Muscle of back (tissue), 3 donors: ENCODE measurements at regions not wholly inside any gene's neighbourhood (a gene's known extent, or its start where the extent isn't known, plus 50 kb on each side); places are given as distances from the start of the nearest gene placed in this dataset.
"Not testable (repeated sequence)": the region's sequence is repeated elsewhere in the genome, so short reads cannot be mapped to it uniquely, and the experiment has no call there.

Experiments
- DNase-seq, 3 donors: peaks; one replicate each; pipeline versions ENCODE4 v3.0.0 to v3.0.0-alpha.2; 2013

DNA sequence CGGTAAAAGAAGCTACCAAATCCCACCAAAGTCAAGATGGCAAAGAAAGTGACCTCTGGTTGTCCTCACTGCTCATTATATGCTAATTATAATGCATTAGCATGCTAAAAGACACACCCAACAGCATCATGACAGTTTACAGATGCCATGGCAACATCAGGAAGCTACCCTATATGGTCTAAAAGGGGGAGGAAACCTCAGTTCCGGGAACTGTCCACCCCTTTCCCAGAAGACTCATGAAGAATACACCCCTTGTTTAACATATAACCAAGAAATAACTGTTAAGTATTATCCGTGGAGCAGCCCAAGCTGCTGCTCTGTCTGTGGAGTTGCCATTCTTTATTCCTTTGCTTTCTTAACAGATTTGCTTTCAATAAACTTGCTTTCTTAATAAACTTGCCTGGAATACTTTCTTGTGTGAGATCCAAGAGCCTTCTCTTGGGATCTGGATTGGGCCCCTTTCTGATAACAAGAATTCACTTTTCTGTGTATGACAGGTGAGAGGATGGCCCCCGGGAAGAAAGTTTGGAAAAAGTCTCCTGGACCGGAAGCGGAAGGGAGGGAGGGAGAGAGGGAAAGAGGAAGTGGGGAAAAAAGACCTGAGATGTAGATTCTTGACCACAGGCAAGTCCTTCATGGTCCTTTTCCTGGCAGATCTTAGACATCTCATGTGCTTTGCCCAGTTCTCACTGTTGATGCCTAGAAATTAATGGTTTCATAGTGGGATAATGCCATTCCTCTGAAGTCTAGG lies 146.7 kb upstream of the ID4 start:
- no peak for DNase-seq

DNA sequence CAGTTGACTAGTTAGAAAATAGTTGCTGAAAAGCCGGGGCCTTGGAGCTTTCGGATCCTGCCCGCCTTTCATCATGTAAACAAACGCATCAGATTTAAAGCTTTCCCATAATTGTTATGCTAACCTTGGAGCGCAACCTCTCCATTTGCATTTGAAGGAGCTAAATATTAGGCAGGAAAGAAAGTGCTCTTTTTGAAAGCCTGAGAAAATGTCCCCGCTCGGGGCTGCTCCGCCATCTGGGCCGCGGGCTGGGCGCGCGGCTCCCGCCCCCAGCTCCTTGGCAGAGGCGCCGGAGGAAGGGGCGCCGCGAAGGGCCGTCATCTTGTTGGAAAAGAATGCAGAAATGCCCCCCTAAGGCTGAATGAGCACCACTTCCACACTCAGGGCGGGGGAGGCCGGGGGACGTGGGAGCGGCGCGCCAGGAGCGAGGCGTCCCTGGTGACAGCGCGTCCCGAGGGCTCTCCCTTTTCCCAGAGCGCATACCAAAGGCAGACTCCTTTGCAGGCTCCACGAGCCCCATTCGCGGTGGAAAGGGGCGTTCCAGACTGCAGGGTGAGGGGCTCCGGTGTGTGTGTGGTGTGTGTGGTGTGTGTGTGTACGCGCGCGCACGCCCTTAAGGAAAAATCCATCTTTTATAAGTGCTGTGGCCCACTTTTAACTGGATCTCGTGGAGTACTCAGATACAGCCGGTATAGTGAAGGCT lies 145.6 kb upstream of the ID4 start:
- peak in 2 of 3 donors; percentile 12 to 55 for DNase-seq

DNA sequence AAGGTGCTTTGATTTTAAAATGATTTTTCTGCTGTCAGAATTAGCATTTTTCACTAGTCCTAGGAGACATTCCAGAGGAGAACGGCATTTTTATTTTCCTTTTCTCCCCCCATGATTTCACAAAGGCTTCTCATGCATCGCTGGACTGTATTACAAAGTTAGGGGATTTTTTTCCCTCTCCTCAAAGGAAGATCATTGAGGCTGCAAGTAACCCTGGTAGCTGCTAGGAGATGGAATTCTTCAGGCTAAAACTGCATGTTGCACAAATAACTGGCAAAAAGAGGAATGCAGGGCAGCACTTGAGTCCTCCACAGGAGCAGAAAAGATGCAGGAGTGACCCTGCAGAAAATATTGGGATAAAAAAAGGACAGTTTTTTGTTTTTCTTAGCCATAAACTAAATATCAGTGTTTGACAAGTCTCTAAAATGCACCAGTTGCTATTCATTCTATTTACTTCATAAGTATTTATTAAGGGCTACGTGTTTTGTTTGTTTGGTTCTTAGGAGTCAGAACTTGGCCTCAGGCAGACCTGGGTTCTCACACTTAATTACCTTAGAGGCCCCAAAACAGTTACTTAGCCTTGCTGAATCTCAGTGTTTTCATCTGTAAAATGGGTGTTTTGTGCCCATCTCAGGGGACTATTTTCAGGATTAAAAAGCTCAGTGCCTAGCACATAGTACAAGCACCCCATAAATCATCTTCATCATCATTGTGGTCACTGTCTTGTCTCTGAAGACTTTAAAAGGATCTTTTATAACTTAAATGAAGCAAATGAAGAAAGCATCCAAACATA lies 144.5 kb upstream of the ID4 start:
- DNase-seq: no peak

DNA sequence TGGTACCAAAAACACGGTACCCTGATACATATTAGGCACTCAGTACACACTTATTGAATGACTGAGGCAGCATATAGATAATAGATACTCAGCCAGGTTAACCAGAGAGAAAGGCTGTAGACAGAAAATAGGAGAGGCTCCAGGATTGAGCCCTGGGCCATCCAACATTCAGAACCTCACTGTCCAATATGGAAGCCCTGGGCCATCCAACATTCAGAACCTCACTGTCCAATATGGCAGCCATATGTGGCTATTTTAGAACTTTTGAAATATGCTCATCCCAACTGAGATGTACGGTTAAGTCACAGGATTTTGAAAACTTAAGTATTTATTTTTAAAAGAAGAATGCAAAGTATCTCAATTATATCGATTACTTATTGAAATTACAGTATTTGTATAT lies 142.5 kb upstream of the ID4 start:
- DNase-seq: no peak

DNA sequence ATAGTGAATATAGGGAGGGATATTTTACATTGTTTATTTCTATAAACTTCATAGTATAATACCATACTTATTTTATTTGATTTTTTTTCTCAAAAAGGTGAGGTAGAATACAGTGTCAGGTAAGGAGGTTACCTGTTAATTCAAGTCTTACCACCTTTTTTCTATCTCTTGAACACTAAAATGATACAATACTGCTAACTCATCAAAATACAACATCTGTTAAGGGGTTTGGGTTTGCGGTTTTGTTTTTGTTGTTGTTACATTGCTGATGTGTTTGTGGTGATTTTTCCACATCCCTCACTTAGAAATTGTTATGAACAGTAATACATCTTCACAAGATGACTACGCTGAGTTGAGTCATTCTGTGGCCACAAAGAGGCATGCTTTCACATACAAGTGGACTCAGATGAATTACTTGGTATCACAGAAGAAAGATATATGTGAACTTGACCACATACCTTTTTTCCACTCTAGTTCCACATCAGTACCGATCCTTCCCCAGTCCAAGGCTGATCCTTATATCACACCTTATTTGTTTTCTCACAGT lies 139.4 kb upstream of the ID4 start:
- DNase-seq: peak in 1 of 3 donors; percentile 55

DNA sequence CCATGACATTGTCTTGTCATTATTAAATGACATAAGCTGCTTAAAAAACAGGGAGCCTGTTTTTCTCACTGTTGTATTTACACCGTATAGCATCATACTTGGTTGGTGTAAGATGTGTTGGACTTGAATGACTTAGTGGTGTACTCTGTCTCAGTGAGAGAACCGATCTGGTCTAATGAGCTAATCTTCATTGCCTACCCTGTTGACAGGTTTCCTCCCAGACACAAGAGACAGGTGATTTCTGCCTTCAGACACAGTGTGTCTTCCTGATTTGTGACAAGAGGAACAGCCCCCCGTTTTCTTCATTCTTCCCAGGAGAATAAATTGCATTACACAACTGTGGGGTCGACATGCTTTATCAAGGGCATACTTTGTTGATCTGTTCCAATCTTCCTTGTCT lies 137.2 kb upstream of the ID4 start:
- no peak for DNase-seq

DNA sequence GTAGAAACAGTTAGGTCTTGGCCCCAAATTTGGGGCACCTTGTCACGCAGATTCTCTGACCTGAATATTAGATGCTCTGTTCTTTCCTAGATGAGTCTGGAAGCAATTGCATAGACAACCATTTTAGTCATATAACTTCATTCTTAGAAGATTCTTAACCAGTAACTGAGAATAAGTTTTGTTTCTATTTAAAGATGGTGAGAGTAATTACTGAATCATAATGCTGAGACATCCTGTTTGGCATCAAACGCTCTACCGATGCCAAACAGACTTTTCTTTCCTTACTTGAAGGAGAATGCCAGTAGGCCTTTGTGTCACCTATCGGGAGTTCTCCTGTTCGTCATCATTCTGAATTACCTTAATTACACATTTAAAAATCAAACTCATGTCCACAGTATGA lies 131.6 kb upstream of the ID4 start:
- DNase-seq: no peak

DNA sequence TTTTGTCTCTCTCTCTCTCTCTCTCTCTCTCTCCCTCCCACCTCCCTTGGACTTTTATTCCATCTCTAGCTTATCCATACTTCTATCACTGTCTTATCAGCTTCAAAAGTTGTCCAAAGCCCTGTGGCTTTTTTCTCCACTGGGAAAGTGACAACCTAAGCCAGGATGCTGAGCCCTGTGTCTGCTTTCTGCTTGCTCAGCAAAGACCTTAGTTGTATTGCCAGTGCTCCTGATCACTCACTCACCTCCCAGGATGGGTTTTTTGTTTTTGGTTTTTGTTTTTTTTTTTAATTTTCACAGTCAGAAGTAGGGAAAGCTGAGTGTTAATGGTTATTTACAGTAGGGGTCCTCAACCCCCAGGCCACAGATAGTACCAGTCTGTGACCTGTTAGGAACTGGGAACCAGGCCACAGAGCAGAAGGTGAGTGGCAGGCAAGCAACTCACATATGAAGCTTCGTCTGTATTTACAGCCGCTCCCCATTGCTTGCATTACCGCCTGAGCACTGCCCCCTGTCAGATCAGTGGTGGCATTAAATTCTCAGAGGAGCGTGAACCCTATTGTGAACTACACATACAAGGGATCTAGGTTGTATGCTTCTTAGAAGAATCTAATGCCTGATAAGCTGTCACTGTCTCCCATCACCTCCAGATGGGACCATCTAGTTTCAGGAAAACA lies 125.0 kb upstream of the ID4 start:
- no peak for DNase-seq

DNA sequence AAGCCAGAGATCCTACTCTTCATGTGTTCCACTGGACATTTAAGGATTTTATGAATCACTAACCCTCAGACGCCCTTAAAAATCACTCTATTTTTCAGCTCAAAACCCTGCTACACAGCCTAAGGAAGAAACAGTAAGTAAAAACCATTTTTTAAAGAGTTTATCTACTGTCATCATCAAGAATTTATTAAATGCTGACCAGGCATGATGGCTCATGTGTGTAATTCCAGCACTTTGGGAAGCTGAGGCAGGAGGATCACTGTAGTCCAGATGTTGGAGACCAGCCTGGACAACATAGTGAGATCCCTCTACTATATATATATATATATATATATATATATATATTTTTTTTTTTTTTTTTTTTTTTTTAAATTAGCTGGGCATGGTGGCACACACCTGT lies 124.2 kb upstream of the ID4 start:
- DNase-seq: no peak

DNA sequence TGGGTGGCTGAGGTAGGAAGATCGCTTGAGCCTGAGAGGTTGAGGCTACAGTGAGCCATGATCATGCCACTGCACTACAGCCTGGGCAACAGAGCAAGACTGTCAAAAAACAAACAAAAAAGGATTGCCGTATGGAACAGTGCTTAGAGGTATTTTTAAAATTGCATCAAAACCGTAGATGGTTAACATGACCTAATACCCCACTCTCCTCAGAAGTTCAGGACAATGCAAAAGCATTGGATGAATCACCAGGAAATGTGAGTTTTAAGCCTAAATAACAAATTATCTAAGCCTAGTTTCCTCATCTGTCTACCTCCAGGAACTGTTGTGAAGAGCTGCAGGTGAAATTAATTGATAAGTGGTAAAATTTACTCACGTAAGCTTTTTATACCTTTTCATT lies 123.8 kb upstream of the ID4 start:
- no peak for DNase-seq

DNA sequence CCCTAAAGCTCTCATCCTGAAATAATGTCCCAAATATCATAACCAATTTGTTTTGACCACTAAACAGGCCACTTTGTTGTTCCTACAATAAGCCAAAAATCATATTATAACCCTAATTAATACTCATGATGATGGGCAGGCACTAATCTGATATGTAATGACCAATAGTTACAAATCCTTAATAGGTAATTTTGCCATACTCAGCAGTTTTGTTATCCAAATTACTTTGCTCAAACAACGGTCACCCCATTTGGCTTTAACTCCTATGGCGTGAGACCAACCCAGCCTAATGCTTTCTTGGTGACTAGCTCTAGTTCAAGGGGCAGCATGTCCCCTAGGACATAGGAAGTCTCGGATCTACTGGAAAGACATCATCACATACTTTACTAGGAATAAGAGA lies 123.2 kb upstream of the ID4 start:
- DNase-seq: no peak

DNA sequence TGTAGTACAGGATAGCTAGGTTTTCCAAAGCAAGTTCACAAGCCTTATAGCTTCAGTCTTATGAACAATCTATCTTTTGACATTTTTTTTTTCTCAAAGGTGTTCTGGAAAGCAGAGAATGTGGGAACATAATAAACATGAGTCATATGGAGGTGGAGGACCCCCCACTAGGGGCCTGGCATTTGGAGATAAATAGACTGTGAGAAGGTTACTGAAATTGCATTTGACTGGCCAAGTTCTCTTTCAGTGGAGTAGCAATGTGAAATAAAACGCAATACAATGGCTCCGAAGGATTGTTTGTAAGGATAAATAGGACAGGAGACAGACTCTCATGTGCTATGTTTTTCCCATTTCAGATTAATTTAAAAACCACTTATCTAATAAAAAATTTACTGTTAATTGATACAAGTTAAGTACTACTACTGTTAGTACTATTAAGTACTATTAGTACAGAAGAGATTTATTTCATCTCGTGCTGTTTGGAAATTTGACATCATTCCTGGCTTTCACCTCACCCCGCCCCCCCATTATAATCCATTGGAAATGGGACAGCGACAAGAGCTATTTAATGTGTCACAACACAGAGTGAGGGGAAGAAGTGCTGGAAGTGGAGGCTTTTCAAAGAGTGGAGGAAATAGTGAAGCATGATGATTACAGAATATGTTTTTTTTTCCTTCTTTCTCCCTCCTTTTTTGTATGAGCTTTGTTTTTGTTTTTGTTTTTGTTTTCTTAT lies 122.6 kb upstream of the ID4 start:
- DNase-seq: no peak

DNA sequence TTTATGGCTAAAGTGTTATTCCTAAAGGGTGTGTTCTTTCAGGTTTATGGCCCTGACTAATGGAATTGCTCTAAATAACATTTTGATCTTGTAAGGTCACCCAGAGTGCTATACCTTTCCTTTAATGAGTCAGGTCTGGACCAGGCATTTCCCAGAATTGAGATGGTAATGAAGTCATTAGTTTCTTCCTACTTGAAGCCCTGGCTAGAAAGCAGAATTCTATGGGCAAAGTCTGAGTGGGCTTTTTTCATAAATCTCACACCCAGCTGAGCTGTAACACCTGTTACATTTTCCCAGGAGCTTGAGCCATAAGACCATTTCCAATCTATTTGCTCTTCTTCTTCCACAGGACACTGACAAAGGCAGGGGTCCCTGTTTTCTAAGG lies 122.0 kb upstream of the ID4 start:
- DNase-seq: no peak

DNA sequence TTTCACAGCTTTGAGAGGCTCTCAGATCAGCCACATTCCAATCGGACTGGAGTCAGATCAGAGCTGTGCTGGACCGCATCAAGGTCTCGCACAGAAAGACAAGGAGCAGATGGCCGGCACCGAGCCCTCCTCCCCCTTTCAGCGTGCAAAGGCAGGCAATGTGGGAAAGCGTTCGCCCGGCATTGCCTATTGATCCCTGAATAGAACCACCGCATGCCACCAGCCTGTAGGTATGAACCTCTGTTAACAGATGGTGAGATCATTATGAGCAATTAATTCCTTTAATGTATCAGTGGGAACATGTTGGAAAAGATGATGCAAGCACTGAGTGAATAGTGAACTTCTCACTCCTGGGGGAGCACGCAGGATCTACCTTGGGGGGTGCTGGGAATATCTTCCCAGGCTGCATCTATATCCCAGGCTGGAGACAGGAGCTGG lies 117.5 kb upstream of the ID4 start:
- peak; percentile 3 to 28 (median 23) for DNase-seq

DNA sequence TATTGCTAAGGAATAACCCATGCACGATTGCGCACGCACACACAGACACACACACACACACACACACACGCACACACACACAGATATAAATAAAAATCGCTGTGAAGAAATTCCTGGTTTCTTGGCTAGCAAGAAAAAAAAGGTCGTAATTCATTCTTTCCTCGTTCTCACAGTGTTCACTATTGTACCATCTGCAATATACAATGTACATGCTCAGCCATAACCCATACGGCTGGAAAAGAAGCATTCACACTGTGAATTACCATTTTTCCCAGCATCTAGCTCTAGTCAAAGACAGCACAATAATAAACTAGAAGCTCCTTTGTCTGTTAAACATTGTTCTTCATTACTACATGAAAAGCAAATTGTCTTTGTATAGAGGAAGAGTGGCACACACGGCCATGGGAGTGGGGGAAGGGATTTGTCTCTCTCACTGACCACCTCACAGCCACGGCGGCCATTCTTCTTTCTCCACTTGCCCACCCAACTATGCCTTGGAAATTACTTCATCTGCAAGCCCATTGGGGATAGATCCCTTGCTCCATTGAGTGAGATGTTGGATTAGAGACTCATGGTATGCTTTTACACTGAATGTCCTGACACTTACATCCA lies 115.3 kb upstream of the ID4 start:
- no peak for DNase-seq

DNA sequence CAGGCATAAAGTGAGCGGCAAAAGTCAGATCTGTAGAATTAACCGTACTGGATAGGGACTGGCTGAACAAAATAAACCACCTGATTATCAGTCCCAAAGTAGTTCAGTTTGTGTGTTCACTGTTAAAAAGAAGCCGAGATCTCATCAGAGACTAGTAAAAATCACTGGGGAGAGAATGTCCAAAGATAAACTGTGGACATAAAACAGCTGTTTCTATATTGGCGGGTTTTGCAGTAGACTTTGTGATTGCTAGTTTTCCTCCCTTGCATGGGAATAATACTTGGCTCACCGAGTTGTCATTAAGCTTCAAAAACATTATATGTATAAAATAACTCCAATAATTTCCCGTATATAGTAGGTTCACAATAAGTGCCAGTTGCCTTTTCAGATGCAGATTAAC lies 114.2 kb upstream of the ID4 start:
- DNase-seq: no peak

DNA sequence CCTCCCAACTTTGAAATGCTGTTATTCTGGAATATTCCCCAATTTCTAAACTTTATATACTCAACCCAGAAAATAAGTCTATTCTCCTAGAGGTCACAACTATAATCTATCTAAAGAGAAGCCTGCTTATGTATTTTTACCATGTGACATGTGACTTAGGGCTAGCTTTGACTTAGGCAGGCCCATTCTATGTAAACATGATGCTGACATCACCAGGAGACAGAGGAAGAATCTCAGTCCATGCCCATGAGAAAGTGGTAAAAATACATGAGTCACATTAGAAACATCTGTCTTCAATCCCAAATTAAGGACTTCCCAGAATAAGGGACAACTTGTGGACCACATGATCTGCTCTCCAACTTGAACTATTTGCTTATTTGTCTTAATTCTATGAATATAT lies 113.6 kb upstream of the ID4 start:
- DNase-seq: peak in 1 of 3 donors; percentile 60

DNA sequence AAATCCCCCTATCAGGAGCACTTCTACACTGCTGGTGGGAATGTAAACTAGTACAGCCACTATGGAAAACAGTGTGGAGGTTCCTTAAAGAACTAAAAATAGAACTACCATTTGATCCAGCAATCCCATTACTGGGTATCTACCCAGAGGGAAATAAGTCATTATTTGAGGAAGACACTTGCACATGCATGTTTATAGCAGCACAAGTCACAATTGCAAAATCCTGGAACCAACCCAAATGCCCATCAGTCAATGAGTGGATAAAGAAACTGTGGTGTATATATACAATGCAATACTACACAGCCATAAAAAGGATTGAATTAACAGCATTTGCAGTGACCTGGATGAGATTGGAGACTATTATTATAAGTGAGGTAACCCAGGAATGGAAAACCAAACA lies 111.7 kb upstream of the ID4 start:
- not testable (repeated sequence) for DNase-seq

DNA sequence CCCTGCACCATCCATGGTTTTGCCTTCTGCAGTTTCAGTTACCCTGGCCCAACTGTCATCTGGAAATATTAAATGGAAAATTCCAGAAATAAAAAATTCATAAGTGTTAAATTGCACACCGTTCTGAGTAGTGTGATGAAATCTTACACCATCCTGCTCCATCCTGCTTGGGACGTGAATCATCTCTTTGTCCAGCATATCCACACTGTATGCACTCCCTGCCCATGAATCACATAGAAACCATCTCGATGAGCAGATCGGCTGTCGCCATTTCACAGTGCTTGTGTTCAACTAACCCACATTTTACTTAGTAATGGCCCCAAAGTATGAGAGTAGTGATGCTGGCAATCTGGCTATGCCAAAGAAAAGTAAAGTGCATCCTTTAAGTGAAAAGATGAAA lies 105.9 kb upstream of the ID4 start:
- DNase-seq: peak in 1 of 3 donors; percentile 87

DNA sequence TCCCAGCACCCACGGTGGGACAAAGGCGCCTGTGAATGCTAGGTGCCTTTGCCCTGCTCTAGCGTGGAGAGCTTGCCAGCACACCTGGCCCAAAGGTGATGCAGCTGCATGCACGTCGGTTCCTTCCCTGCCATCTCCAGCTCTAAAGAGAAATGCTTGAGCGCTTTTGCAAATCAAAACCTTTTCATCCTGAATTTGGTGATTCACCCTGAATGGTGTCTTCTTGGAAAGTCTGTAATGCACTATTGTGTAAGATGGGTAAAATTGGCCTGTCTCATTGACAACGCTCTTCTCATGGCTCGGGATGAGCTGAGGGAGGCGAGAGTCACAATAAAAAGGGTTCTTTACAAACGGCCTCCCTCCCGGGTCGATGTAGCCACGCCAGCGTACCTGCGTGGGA lies 103.1 kb upstream of the ID4 start:
- DNase-seq: no peak

DNA sequence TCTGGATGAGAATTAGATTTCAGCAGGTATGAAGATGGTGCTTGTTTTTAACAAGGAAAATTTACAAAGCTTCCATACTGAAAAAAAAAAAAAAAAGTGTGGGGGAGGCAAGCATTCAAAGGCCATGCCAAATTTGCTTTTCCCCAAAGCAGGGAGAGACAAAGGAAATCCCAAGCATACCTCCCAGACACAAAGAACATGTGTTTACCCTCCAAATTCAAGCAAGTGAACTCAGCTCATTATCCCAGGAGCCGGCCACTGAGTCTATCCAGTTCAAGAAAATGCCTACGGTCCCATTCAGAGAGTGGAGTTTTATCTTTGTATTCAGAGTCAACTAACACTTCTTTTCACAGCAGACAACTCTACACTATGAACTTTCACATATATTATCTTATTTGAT lies 102.7 kb upstream of the ID4 start:
- DNase-seq: no peak
